ENCODE measurements at regions not wholly inside any gene's neighbourhood (a gene's known extent, or its start where the extent isn't known, plus 50 kb on each side); places are given as distances from the start of the nearest gene placed in this dataset.

DNA sequence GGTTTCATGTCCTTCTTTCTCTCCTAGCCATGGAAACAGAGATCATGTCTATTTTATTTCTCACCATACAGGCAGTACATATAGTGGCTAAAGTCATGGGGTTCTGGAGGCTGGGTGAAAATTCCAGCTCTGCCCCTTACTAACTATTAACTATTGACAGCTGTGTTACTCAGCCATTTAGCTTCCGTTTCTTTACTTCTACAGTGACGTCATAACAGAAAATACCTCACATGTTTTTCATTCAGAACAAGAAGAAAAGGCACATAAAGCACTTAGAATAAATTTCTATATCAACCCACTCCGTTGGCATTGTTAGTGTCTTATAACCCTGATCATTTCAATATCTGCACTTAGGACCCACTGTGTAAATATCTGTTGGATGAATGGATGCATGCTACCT lies 1506.9 kb upstream of the TMEM132C start:
- Histone ChIP-seq H3K36me3 (ENCODE audit: low read depth) (no peaks in the 10 kb centered on the region), H3K9me3 (ENCODE audit: severe bottlenecking) (no peaks in the 10 kb centered on the region), H3K4me3 (ENCODE audit: severe bottlenecking) (no peak overlapping the region), H3K27ac (ENCODE audit: poor library complexity, severe bottlenecking) (no peak overlapping the region), H3K4me1 (ENCODE audit: insufficient read depth, poor library complexity, severe bottlenecking) (no peaks in the 10 kb centered on the region), H3K27me3 (ENCODE audit: insufficient read depth, poor library complexity, severe bottlenecking) (no peaks in the 10 kb centered on the region)
- ATAC-seq (ENCODE audit: low read depth), result no peak
- no peak for DNase-seq (ENCODE audit: low spot score)
- TF ChIP-seq, protein P1, sequence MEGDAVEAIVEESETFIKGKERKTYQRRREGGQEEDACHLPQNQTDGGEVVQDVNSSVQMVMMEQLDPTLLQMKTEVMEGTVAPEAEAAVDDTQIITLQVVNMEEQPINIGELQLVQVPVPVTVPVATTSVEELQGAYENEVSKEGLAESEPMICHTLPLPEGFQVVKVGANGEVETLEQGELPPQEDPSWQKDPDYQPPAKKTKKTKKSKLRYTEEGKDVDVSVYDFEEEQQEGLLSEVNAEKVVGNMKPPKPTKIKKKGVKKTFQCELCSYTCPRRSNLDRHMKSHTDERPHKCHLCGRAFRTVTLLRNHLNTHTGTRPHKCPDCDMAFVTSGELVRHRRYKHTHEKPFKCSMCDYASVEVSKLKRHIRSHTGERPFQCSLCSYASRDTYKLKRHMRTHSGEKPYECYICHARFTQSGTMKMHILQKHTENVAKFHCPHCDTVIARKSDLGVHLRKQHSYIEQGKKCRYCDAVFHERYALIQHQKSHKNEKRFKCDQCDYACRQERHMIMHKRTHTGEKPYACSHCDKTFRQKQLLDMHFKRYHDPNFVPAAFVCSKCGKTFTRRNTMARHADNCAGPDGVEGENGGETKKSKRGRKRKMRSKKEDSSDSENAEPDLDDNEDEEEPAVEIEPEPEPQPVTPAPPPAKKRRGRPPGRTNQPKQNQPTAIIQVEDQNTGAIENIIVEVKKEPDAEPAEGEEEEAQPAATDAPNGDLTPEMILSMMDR (IDR thresholded peaks at IDR 0.05; ENCODE audit: poor library complexity, severe bottlenecking), result no peak

DNA sequence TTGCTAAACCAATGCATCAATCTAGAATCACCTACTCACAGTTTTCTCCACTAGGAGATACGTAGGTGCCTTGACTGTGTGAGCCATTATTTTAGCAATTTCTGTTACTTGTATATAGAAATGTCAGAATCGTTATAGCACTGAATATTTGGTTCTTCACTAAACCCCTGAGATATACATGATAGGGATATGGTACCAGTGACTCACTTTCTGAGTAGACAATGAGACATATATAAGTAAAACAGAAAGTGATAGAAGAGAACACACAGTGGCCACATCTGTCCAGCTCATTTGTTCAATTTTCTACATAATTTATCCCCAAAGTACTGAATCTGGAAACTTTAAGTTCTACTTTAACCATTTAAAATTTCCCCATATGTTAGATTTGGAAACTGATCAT lies 1505.5 kb upstream of the TMEM132C start:
- TF ChIP-seq, protein P1 (IDR thresholded peaks at IDR 0.05; ENCODE audit: poor library complexity, severe bottlenecking), result no peak
- Histone ChIP-seq H3K4me1 (ENCODE audit: insufficient read depth, poor library complexity, severe bottlenecking) (no peaks in the 10 kb centered on the region), H3K27me3 (ENCODE audit: insufficient read depth, poor library complexity, severe bottlenecking) (no peaks in the 10 kb centered on the region), H3K4me3 (ENCODE audit: severe bottlenecking) (no peak overlapping the region), H3K36me3 (ENCODE audit: low read depth) (no peaks in the 10 kb centered on the region), H3K27ac (ENCODE audit: poor library complexity, severe bottlenecking) (no peak overlapping the region), H3K9me3 (ENCODE audit: severe bottlenecking) (no peaks in the 10 kb centered on the region)
- DNase-seq (ENCODE audit: low spot score) (no peak), ATAC-seq (ENCODE audit: low read depth) (no peak)

DNA sequence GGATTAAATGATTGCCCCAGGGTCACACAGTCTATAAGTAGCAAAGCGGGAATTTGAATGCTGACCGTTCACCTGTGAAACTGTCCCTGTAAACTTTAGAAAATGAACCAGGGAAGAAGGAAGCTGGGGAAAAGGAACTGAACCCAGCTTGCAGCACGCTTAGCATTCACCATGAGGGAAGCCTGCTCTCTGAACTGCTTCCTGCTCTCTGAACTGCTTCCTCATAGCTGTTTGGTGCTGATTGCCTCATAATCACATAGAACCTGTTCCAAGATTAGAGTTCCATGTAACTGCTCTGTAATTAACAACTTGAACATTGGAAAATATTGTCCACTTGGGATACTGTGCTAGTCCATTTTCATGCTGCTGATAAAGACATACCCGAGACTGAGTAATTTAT lies 1504.8 kb upstream of the TMEM132C start:
- Histone ChIP-seq H3K27ac (ENCODE audit: poor library complexity, severe bottlenecking) (no peak overlapping the region), H3K4me3 (ENCODE audit: severe bottlenecking) (no peak overlapping the region), H3K9me3 (ENCODE audit: severe bottlenecking) (no peaks in the 10 kb centered on the region), H3K4me1 (ENCODE audit: insufficient read depth, poor library complexity, severe bottlenecking) (no peaks in the 10 kb centered on the region), H3K36me3 (ENCODE audit: low read depth) (no peaks in the 10 kb centered on the region), H3K27me3 (ENCODE audit: insufficient read depth, poor library complexity, severe bottlenecking) (no peaks in the 10 kb centered on the region)
- DNase-seq (ENCODE audit: low spot score) (no peak), ATAC-seq (ENCODE audit: low read depth) (no peak)
- TF ChIP-seq, protein P1 (IDR thresholded peaks at IDR 0.05; ENCODE audit: poor library complexity, severe bottlenecking), result no peak

DNA sequence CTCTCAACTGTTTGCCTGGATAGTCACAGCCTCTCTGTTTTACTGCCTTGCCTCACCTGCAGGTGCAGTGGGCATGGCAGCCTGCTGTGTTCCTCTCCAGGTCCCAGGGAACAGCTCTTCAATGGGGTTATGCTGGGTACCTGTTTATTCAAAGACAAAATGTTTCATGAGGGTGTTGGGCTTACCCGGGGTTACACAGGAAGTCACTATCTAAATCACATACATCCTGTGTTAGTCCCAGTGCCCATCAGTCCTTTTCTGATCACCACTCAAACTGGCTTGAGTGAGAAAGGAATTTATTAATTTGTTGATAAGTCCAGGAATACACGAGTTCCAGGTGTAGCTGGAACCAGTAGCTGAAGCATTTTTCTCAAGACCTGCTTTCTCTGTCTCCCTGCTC lies 1503.6 kb upstream of the TMEM132C start:
- Histone ChIP-seq H3K27ac (ENCODE audit: poor library complexity, severe bottlenecking) (no peak overlapping the region), H3K27me3 (ENCODE audit: insufficient read depth, poor library complexity, severe bottlenecking) (no peaks in the 10 kb centered on the region), H3K9me3 (ENCODE audit: severe bottlenecking) (no peaks in the 10 kb centered on the region), H3K4me3 (ENCODE audit: severe bottlenecking) (no peak overlapping the region), H3K4me1 (ENCODE audit: insufficient read depth, poor library complexity, severe bottlenecking) (no peaks in the 10 kb centered on the region), H3K36me3 (ENCODE audit: low read depth) (no peaks in the 10 kb centered on the region)
- no peak for DNase-seq (ENCODE audit: low spot score)
- ATAC-seq (ENCODE audit: low read depth), result no peak
- TF ChIP-seq, protein P1 (IDR thresholded peaks at IDR 0.05; ENCODE audit: poor library complexity, severe bottlenecking), result no peak

DNA sequence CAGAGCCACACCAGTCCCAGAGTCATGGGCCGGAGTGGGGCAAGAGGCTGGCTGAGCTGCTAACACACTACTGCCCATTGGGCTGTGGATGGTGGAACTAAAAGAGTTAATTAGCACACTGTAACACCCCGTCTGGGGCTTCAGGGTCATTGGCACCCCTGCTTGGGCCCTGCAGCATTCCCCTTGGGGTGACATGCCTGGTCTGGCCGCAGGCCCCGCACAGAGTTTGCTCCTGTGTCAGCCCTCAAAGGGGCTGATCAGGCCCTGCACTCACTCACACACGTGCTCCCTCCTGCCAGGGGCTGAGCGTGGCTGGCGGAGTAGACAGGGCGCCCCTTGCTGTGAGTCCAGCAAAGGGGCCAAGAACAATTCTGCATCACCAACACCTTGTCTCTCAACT lies 1499.6 kb upstream of the TMEM132C start:
- TF ChIP-seq, protein P1 (IDR thresholded peaks at IDR 0.05; ENCODE audit: poor library complexity, severe bottlenecking), result no peak
- no peak overlapping the region for H3K4me3 ChIP-seq (ENCODE audit: severe bottlenecking)
- H3K4me1 ChIP-seq (ENCODE audit: insufficient read depth, poor library complexity, severe bottlenecking), result no peaks in the 10 kb centered on the region
- DNase-seq (ENCODE audit: low spot score), result no peak
- H3K9me3 ChIP-seq (ENCODE audit: severe bottlenecking), result no peaks in the 10 kb centered on the region
- ATAC-seq (ENCODE audit: low read depth), result no peak
- no peak overlapping the region for H3K27ac ChIP-seq (ENCODE audit: poor library complexity, severe bottlenecking)
- H3K36me3 ChIP-seq (ENCODE audit: low read depth), result no peaks in the 10 kb centered on the region
- no peaks in the 10 kb centered on the region for H3K27me3 ChIP-seq (ENCODE audit: insufficient read depth, poor library complexity, severe bottlenecking)
